ENCODE measurements at regions not wholly inside any gene's neighbourhood (a gene's known extent, or its start where the extent isn't known, plus 50 kb on each side); places are given as distances from the start of the nearest gene placed in this dataset.

- TF ChIP-seq CTCF (IDR thresholded peaks at IDR 0.05; ENCODE audit: low read depth, low read length, poor library complexity, severe bottlenecking) (no peak), EZH2phosphoT487 (IDR thresholded peaks at IDR 0.05; ENCODE audit: borderline replicate concordance, low read length) (no peak)
Observed at GRCh38 chr11:80074837-80075236, 634.0 kb upstream of the TENM4 start.
